ENCODE measurements at regions not wholly inside any gene's neighbourhood (a gene's known extent, or its start where the extent isn't known, plus 50 kb on each side); places are given as distances from the start of the nearest gene placed in this dataset.

- H3K27ac ChIP-seq, result no peak overlapping the region
- ChIA-PET POLR2A (ENCODE audit: low non-redundant PET) (no interaction called here), CTCF (interaction anchor here (0.6 kb wide), 1 partner anchor 11 kb away, joined by 4 read pairs; no protein-coding TSS in a partner anchor)
- no peak for DNase-seq (ENCODE audit: low spot score)
- TF ChIP-seq CTCF (conservative IDR thresholded peaks at IDR 0.05; ENCODE audit: low read depth), result no peak
Measured at GRCh38 chr11:104796301-104796700, 102.0 kb downstream of the CASP12 start.

GRCh38 chr11:104795501-104796213 is 102.6 kb downstream of the CASP12 start:
- no peak for TF ChIP-seq CTCF (conservative IDR thresholded peaks at IDR 0.05; ENCODE audit: low read depth)
- no peak overlapping the region for H3K27ac ChIP-seq
- DNase-seq (ENCODE audit: low spot score), result no peak
- ChIA-PET CTCF (interaction anchor here (0.6 to 0.9 kb wide), 2 partner anchors 11 to 639 kb away, joined by 3 to 4 read pairs; no protein-coding TSS in a partner anchor), POLR2A (ENCODE audit: low non-redundant PET) (no interaction called here)

- no peak overlapping the region for H3K27ac ChIP-seq
- TF ChIP-seq CTCF (conservative IDR thresholded peaks at IDR 0.05; ENCODE audit: low read depth), result no peak
- POLR2A ChIA-PET (ENCODE audit: low non-redundant PET), result no interaction called here
- CTCF ChIA-PET, result no interaction called here
- DNase-seq (ENCODE audit: low spot score), result no peak
Measured at GRCh38 chr11:104792861-104793260, 105.4 kb downstream of the CASP12 start.

- TF ChIP-seq CTCF (conservative IDR thresholded peaks at IDR 0.05; ENCODE audit: low read depth), result no peak
- no peak for DNase-seq (ENCODE audit: low spot score)
- no peak overlapping the region for H3K27ac ChIP-seq
- ChIA-PET CTCF (no interaction called here), POLR2A (ENCODE audit: low non-redundant PET) (no interaction called here)
Measured at GRCh38 chr11:104791896-104792295, 106.4 kb downstream of the CASP12 start.

GRCh38 chr11:104784684-104785460 is 113.4 kb downstream of the CASP12 start:
- ChIA-PET CTCF (no interaction called here), POLR2A (ENCODE audit: low non-redundant PET) (no interaction called here)
- no peak for TF ChIP-seq CTCF (conservative IDR thresholded peaks at IDR 0.05; ENCODE audit: low read depth)
- no peak overlapping the region for H3K27ac ChIP-seq
- DNase-seq (ENCODE audit: low spot score), result no peak

GRCh38 chr11:104783241-104783640 is 115.0 kb downstream of the CASP12 start:
- POLR2A ChIA-PET (ENCODE audit: low non-redundant PET), result no interaction called here
- DNase-seq (ENCODE audit: low spot score), result no peak
- no peak overlapping the region for H3K27ac ChIP-seq

More at GRCh38 chr11:104783241-104783640, 115.0 kb downstream of the CASP12 start:
- TF ChIP-seq CTCF (conservative IDR thresholded peaks at IDR 0.05; ENCODE audit: low read depth), result no peak
- CTCF ChIA-PET, result no interaction called here
